ENCODE measurements at regions not wholly inside any gene's neighbourhood (a gene's known extent, or its start where the extent isn't known, plus 50 kb on each side); places are given as distances from the start of the nearest gene placed in this dataset.

GRCh38 chr4:71978210-71978835 is 53.5 kb upstream of the NPFFR2 start:
- no peaks in the 10 kb centered on the region for H3K27me3 ChIP-seq (replicated peaks; ENCODE audit: control insufficient read depth, insufficient read depth, low read length)
- no peak for TF ChIP-seq CTCF (IDR thresholded peaks at IDR 0.05; ENCODE audit: insufficient read depth in 1 of 2, low read depth in 1 of 2, low read length in 1 of 2, severe bottlenecking in 1 of 2, unreplicated experiment in 1 of 2)
- Mint-ChIP-seq H3K4me3 (ENCODE audit: unreplicated experiment) (no peak overlapping the region), H3K9me3 (ENCODE audit: unreplicated experiment) (no peaks in the 10 kb centered on the region), H3K27ac (ENCODE audit: unreplicated experiment) (no peak overlapping the region), H3K36me3 (ENCODE audit: insufficient read depth, unreplicated experiment) (no peaks in the 10 kb centered on the region), H3K4me1 (ENCODE audit: low read depth, unreplicated experiment) (no peaks in the 10 kb centered on the region), H3K27me3 (ENCODE audit: insufficient read depth, unreplicated experiment) (no peaks in the 10 kb centered on the region)
- POLR2A ChIA-PET, result no interaction called here
- CTCF ChIA-PET, result no interaction called here
- BruUV-seq (replicated peaks), result no TSS peak
- no peak overlapping the region for H3K4me3 ChIP-seq (ENCODE audit: low read depth, low read length)
- no peaks in the 10 kb centered on the region for H3K4me1 ChIP-seq
- no peaks in the 10 kb centered on the region for H3K9me3 ChIP-seq
- no peak for DNase-seq
- intact Hi-C loops (cut with micrococcal nuclease; ENCODE audit: unreplicated experiment), result no loop called here
- no peaks in the 10 kb centered on the region for H3K36me3 ChIP-seq (ENCODE audit: control insufficient read depth, insufficient read depth, low read length)

GRCh38 chr4:71980976-71981375 is 50.8 kb upstream of the NPFFR2 start:
- no TSS peak for BruUV-seq (replicated peaks)
- no peak overlapping the region for H3K27ac Mint-ChIP-seq (ENCODE audit: unreplicated experiment)
- H3K27me3 Mint-ChIP-seq (ENCODE audit: insufficient read depth, unreplicated experiment), result no peaks in the 10 kb centered on the region
- DNase-seq, result no peak
- Histone ChIP-seq H3K27me3 (replicated peaks; ENCODE audit: control insufficient read depth, insufficient read depth, low read length) (no peaks in the 10 kb centered on the region), H3K4me1 (no peaks in the 10 kb centered on the region), H3K9me3 (no peaks in the 10 kb centered on the region), H3K4me3 (ENCODE audit: low read depth, low read length) (no peak overlapping the region), H3K36me3 (ENCODE audit: control insufficient read depth, insufficient read depth, low read length) (no peaks in the 10 kb centered on the region)
- H3K4me3 Mint-ChIP-seq (ENCODE audit: unreplicated experiment), result no peak overlapping the region
- no peaks in the 10 kb centered on the region for H3K9me3 Mint-ChIP-seq (ENCODE audit: unreplicated experiment)
- POLR2A ChIA-PET, result no interaction called here
- CTCF ChIA-PET, result no interaction called here
- intact Hi-C loops (cut with micrococcal nuclease; ENCODE audit: unreplicated experiment), result no loop called here
- H3K36me3 Mint-ChIP-seq (ENCODE audit: insufficient read depth, unreplicated experiment), result no peaks in the 10 kb centered on the region
- no peak for TF ChIP-seq CTCF (IDR thresholded peaks at IDR 0.05; ENCODE audit: insufficient read depth in 1 of 2, low read depth in 1 of 2, low read length in 1 of 2, severe bottlenecking in 1 of 2, unreplicated experiment in 1 of 2)
- H3K4me1 Mint-ChIP-seq (ENCODE audit: low read depth, unreplicated experiment), result no peaks in the 10 kb centered on the region

Data from Caco-2 (cell line).